GDM1 (cell line): ENCODE measurements at regions not wholly inside any gene's neighbourhood (a gene's known extent, or its start where the extent isn't known, plus 50 kb on each side); places are given as distances from the start of the nearest gene placed in this dataset.
"Not testable (repeated sequence)": the region's sequence is repeated elsewhere in the genome, so short reads cannot be mapped to it uniquely, and the experiment has no call there.

Experiments
- DNase-seq: peaks from one replicate; lab custom pipeline; 2025; lab: John Stamatoyannopoulos, UW

GRCh38 chr12:67039995-67040860, 228.9 kb upstream of the CAND1 start:
- no peak for DNase-seq

- no peak for DNase-seq
These were observed 228.4 kb upstream of the CAND1 start for GRCh38 chr12:67040861-67041137.

GRCh38 chr12:67042697-67043131, 226.4 kb upstream of the CAND1 start:
- DNase-seq: no peak

- DNase-seq: no peak
These were observed 225.4 kb upstream of the CAND1 start for GRCh38 chr12:67043771-67044170.

GRCh38 chr12:67045650-67046049, 223.5 kb upstream of the CAND1 start:
- no peak for DNase-seq

GRCh38 chr12:67046062-67046461, 223.1 kb upstream of the CAND1 start:
- DNase-seq: no peak

GRCh38 chr12:67047634-67048033, 221.5 kb upstream of the CAND1 start:
- DNase-seq: no peak

GRCh38 chr12:67048371-67048770, 220.8 kb upstream of the CAND1 start:
- DNase-seq: no peak

GRCh38 chr12:67049199-67049598, 220.0 kb upstream of the CAND1 start:
- not testable (repeated sequence) for DNase-seq

- no peak for DNase-seq
These were observed 216.2 kb upstream of the CAND1 start for GRCh38 chr12:67052981-67053380.

GRCh38 chr12:67056329-67056728, 212.8 kb upstream of the CAND1 start:
- DNase-seq: no peak

- no peak for DNase-seq
These were observed 212.1 kb upstream of the CAND1 start for GRCh38 chr12:67057072-67057471.

GRCh38 chr12:67062193-67062592, 207.0 kb upstream of the CAND1 start:
- DNase-seq: no peak

GRCh38 chr12:67067453-67068203, 201.5 kb upstream of the CAND1 start:
- DNase-seq: no peak

- no peak for DNase-seq
These were observed 200.9 kb upstream of the CAND1 start for GRCh38 chr12:67068204-67068731.

- DNase-seq: no peak
These were observed 200.3 kb upstream of the CAND1 start for GRCh38 chr12:67068761-67069450.

GRCh38 chr12:67069451-67070306, 199.5 kb upstream of the CAND1 start:
- no peak for DNase-seq

GRCh38 chr12:67070307-67070600, 198.9 kb upstream of the CAND1 start:
- DNase-seq: no peak

GRCh38 chr12:67070604-67071003, 198.6 kb upstream of the CAND1 start:
- DNase-seq: no peak

GRCh38 chr12:67072281-67072680, 196.9 kb upstream of the CAND1 start:
- DNase-seq: not testable (repeated sequence)

GRCh38 chr12:67073336-67073735, 195.8 kb upstream of the CAND1 start:
- DNase-seq: no peak

- DNase-seq: no peak
These were observed 195.1 kb upstream of the CAND1 start for GRCh38 chr12:67074072-67074471.
